SKM-1 treated with dmso at 0.1 percent for 144 hours (cell line): ENCODE measurements at regions not wholly inside any gene's neighbourhood (a gene's known extent, or its start where the extent isn't known, plus 50 kb on each side); places are given as distances from the start of the nearest gene placed in this dataset.
A peak's percentile ranks its signal among the peaks of the same experiment; 100 is the strongest.

Source experiments
- DNase-seq: peaks from one replicate; lab custom pipeline; 2025; ENCODE audit not compliant: unreplicated experiment; lab: John Stamatoyannopoulos, UW

GRCh38 chr5:120738568-120738967 lies 274.5 kb downstream of the PRR16 start:
- no peak for DNase-seq

GRCh38 chr5:120740989-120741388 lies 276.9 kb downstream of the PRR16 start:
- DNase-seq = no peak

- no peak for DNase-seq
Observed at GRCh38 chr5:120748474-120748873, 284.4 kb downstream of the PRR16 start.

GRCh38 chr5:120749737-120750136 lies 285.6 kb downstream of the PRR16 start:
- no peak for DNase-seq

DNA sequence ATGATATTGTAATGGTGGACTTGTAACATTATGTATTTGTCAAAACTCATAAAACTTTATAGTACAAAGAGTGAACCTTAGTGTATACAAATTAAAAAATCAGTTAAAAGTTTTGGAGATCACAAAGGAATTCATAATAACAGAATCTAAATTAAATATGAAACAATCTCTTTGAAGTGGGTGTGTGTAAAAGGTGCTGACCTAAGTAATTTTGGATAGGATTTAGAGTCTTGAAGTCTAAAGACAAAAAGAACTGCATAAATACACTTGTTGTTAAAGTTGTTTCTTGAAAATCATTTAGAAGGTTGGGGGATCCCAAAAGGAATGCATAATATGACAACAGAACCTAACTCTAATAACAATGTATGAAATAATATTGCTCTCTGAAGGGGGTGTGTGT lies 295.5 kb downstream of the PRR16 start:
- DNase-seq = no peak

DNA sequence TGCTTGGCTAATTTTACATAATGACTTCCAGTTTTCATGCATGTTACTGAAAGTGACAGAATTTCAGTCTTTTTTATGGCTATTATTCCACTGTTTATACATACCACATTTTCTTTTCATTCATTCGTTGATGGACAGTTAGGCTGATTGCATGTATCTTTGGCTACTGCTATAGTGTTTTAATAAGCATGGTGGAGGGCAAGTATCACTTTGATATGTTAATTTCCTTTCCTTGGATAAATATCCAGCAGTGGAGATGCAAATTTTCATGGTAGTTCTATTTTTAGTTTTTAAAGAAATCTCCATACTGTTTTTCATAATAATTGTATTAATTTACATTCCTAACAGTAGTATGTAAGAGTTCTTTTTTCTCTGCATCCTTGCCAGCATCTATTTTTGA lies 297.9 kb downstream of the PRR16 start:
- no peak for DNase-seq

DNA sequence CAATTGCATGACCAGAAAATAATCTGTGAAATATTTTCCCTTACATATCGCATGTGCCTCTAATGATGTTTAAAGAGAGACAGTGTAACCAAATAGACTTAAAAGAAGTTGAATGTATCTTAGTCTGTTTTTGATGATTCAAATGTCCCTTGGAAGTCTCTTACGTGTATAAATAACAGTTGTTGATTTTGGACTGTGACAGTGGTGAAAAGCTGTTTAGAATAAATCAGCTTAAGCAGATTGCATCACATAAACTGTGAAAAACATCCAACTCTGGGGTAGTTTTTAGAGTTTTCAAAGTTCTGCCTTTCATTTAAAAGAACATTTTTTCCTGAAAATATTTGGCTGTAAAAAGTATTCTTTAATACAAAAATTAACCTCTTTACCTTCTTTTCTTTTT lies 301.1 kb downstream of the PRR16 start:
- no peak for DNase-seq

DNA sequence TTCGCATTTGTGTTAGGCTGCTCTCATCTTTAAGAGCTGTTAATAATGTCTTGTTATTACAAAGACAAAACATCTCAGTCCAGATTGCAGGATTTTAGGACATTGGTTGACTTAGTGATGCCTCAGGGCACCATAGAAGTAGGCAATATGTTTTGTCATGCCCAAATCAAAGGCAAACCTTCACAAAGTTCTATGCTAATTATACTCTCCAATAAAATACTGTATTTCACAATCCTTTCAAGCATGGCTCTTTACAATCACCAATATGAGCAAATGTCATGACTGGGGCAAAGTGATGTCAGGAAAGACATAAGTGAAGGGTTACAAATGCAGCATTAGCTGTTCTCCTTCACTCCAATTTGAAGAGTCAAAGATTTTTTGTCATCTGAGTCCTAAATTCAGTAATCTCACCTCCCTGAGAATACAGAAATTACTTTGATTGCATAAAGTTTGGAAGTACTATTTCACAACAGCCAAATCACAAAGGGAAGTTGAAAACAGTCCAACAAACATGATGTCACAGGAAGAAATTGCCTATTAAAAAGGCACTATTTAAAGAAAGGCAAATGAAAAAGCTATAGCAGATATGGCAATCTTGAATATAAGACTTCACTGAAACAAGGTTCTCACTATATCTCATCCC lies 303.2 kb downstream of the PRR16 start:
- DNase-seq = no peak

GRCh38 chr5:120769312-120769872 lies 305.3 kb downstream of the PRR16 start:
- peak; percentile 24 for DNase-seq

DNA sequence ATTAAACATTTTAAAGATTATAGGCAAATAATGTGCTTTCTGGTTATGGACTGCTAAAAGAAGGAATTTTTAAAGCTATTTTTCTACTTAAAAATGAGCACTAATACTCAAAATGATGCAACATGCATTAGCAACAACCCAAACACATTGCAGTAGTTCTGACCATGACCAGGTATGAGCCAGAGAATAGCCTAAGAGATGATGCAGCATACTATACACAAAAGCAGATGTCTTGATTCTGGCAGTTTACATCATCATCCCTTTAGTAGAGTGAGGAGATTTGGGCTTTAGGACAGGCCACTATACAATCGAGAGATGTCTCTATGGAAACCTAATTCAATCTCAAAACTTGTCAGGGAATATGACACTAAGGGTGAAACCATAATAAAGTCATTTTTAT lies 307.1 kb downstream of the PRR16 start:
- DNase-seq = no peak

- no peak for DNase-seq
Observed at GRCh38 chr5:120778491-120779484, 314.7 kb downstream of the PRR16 start.

GRCh38 chr5:120779674-120780073 lies 315.6 kb downstream of the PRR16 start:
- DNase-seq = no peak

DNA sequence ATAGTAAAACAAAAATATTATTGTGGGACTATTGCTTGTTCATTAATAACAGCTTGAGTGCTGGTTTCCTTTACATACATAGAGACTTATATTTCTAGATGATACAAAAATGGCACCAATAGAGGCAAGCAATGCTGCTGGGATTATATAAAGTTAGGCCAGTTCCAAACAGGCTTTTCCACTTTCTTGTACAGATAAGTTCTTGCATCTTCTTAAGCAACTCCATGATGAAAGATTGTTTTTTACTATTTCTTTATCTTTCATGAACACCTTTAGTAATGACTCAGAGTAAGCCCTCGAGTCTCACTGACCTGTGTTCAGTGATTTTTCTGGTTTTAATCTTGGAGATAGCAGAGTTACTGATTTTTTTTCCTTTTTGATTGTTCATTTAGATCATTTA lies 324.4 kb downstream of the PRR16 start:
- no peak for DNase-seq

GRCh38 chr5:120789918-120790317 lies 325.8 kb downstream of the PRR16 start:
- no peak for DNase-seq

DNA sequence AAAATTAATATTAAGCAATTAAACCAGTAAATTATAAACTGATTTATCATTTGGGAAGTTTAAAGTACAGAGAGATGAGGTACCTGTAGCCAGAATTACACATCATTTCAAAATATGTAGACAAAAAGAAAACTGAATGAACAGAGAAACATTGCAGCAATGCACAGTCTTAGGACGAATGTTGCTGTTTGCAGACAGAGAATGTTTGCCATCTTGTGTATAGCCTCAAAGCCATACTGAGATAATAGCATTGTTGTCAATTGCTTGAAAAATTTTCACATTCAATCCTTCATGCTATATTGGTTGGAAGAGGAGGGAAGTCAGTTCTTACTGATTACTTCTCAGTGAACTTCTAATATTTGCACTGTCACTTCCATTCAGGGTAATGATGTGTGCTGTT lies 326.2 kb downstream of the PRR16 start:
- DNase-seq = no peak

- DNase-seq = no peak
Observed at GRCh38 chr5:120792477-120792876, 328.4 kb downstream of the PRR16 start.

GRCh38 chr5:120794121-120794520 lies 330.0 kb downstream of the PRR16 start:
- DNase-seq = no peak

- no peak for DNase-seq
Observed at GRCh38 chr5:120803282-120803681, 339.2 kb downstream of the PRR16 start.

- no peak for DNase-seq
Observed at GRCh38 chr5:120805131-120805530, 341.0 kb downstream of the PRR16 start.

DNA sequence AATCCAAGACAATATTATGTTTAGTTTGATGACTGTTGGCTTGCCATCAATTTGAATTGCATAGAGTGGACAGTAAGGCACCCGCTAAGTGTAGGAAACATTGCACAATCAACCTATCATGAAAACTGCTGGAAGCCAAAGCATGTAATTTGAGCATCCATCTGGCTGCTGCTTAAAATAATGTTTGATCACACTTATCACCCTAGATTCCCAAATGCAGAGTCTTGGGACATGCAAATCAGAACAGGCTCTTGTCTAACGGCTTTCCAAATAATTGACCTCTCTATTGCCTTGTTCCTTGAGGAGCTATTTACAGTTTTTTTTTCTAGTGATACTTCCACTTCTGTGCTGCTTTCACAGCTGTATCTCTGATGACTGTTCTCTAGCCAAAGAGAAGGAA lies 342.1 kb downstream of the PRR16 start:
- no peak for DNase-seq

- no peak for DNase-seq
Observed at GRCh38 chr5:120808135-120808534, 344.0 kb downstream of the PRR16 start.

GRCh38 chr5:120808606-120809005 lies 344.5 kb downstream of the PRR16 start:
- no peak for DNase-seq
